GM12878 (cell line): ENCODE measurements at regions not wholly inside any gene's neighbourhood (a gene's known extent, or its start where the extent isn't known, plus 50 kb on each side); places are given as distances from the start of the nearest gene placed in this dataset.

Experiments
- CHD2 ChIP-seq: IDR thresholded peaks from 2 replicates; pipeline ENCODE4 v1.6.1; 2011; ENCODE audit warnings: low read depth, low read length, improper control_type of control experiment, borderline replicate concordance
- CTCF ChIP-seq, 3 experiments: IDR thresholded peaks in 2 of 3; conservative IDR thresholded peaks in 1 of 3; 2 replicates each; pipeline ENCODE4 v1.5.1; 2011; ENCODE audit warnings: low read depth in 3 of 3, low read length in 3 of 3, mild to moderate bottlenecking in 3 of 3, control low read depth in 2 of 3, moderate library complexity in 2 of 3, inconsistent platforms in 1 of 3, mixed read lengths in 1 of 3; ENCODE audit not compliant: control insufficient read depth in 2 of 3, insufficient read depth in 1 of 3; ENCODE audit errors: extremely low read depth in 1 of 3
- EP300 ChIP-seq, 2 experiments: fragments of 150-350 bp in 1 of 2; IDR thresholded peaks; 2 replicates each; pipeline ENCODE4 v1.6.1; 2011 to 2012; ENCODE audit warnings: low read depth in 2 of 2, low read length in 2 of 2, borderline replicate concordance in 1 of 2, improper control_type of control experiment in 1 of 2, inconsistent platforms in 1 of 2; ENCODE audit not compliant: control insufficient read depth in 1 of 2
- FOXM1 ChIP-seq: IDR thresholded peaks from 2 replicates; pipeline ENCODE4 v1.6.1; 2012; ENCODE audit warnings: low read depth, mild to moderate bottlenecking, inconsistent platforms, low read length, moderate library complexity
- HSF1 ChIP-seq: fragments of 150-350 bp; IDR thresholded peaks from 2 replicates; pipeline ENCODE4 v1.6.1; 2014; ENCODE audit warnings: mild to moderate bottlenecking, low read depth, low read length
- RELA ChIP-seq: fragments of 450-650 bp; IDR thresholded peaks from 2 replicates; pipeline ENCODE4 v1.8.0; 2014; ENCODE audit warnings: borderline replicate concordance; ENCODE audit not compliant: partially characterized antibody
- REST ChIP-seq: IDR thresholded peaks from 2 replicates; pipeline ENCODE4 v1.6.1; 2012; ENCODE audit warnings: mild to moderate bottlenecking, low read depth, low read length
- SKIL ChIP-seq: fragments of 450-650 bp; IDR thresholded peaks from 2 replicates; pipeline ENCODE4 v1.6.1; 2017; ENCODE audit warnings: mild to moderate bottlenecking, low read depth, inconsistent platforms; ENCODE audit not compliant: poor library complexity, severe bottlenecking

- TF ChIP-seq HSF1 (no peak), CHD2 (no peak), SKIL (no peak), RELA (no peak), EP300 (IDR thresholded peaks at IDR 0.05; ENCODE audit: borderline replicate concordance in 1 of 2, control insufficient read depth in 1 of 2, low read depth in 2 of 2, low read length in 2 of 2) (no peak), CTCF (IDR thresholded peaks at IDR 0.05 in 2 of 3, conservative IDR thresholded peaks at IDR 0.05 in 1 of 3; ENCODE audit: control insufficient read depth in 2 of 3, extremely low read depth in 1 of 3, insufficient read depth in 1 of 3, low read depth in 3 of 3, low read length in 3 of 3) (no peak), REST (no peak), FOXM1 (no peak)
Observed at GRCh38 chr3:31367518-31367917, 165.2 kb upstream of the STT3B start.
